Esophagus squamous epithelium (tissue), 4 donors: ENCODE measurements at regions not wholly inside any gene's neighbourhood (a gene's known extent, or its start where the extent isn't known, plus 50 kb on each side); places are given as distances from the start of the nearest gene placed in this dataset.

Experiments
- CTCF ChIP-seq, 6 experiments: fragments of 450-650 bp in 4 of 6; fragments of 200-600 bp in 2 of 6; sonication (generic) in 2 of 6; IDR thresholded peaks; one replicate each; pipeline ENCODE4 v1.5.1; 2016 to 2019; ENCODE audit warnings: antibody characterized with exemption in 6 of 6, mild to moderate bottlenecking in 4 of 6, moderate library complexity in 4 of 6
- POLR2A ChIP-seq, 4 donors: fragments of 450-650 bp; IDR thresholded peaks; one replicate each; pipeline ENCODE4 v1.6.1; 2017; ENCODE audit warnings: antibody characterized with exemption in 4 of 4, mild to moderate bottlenecking in 4 of 4, moderate library complexity in 3 of 4

GRCh38 chr9:19870988-19871387 is 82.2 kb upstream of the SLC24A2 start:
- TF ChIP-seq CTCF (IDR thresholded peaks at IDR 0.05) (no peak), POLR2A (IDR thresholded peaks at IDR 0.05) (no peak)
